DOHH2 (cell line): ENCODE measurements at regions not wholly inside any gene's neighbourhood (a gene's known extent, or its start where the extent isn't known, plus 50 kb on each side); places are given as distances from the start of the nearest gene placed in this dataset.

Experiments
- CTCF ChIP-seq: fragments of 200-600 bp; sonication (generic); IDR thresholded peaks from one replicate; pipeline ENCODE4 v1.5.1; 2014; ENCODE audit warnings: antibody characterized with exemption, mild to moderate bottlenecking, low read depth, low read length; ENCODE audit not compliant: poor library complexity, severe bottlenecking
- EZH2phosphoT487 ChIP-seq: fragments of 200-600 bp; sonication (generic); IDR thresholded peaks from 2 replicates; pipeline ENCODE4 v1.6.1; 2017; ENCODE audit warnings: borderline replicate concordance, mild to moderate bottlenecking, antibody characterized with exemption, low read length, moderate library complexity, mixed read lengths

- TF ChIP-seq CTCF (no peak), EZH2phosphoT487 (no peak)
These were observed 95.9 kb upstream of the ADGRF1 start for GRCh38 chr6:47138046-47138445.
